Mammary epithelial cell (primary cell): ENCODE measurements at regions not wholly inside any gene's neighbourhood (a gene's known extent, or its start where the extent isn't known, plus 50 kb on each side); places are given as distances from the start of the nearest gene placed in this dataset.

Source experiments
- EZH2 ChIP-seq: IDR thresholded peaks from 2 replicates; pipeline ENCODE4 v1.6.1; 2012; ENCODE audit warnings: low read length, inconsistent platforms, borderline replicate concordance
- TF ChIP-seq, protein P1 (sequence below), 2 donors: IDR thresholded peaks in 1 of 2; conservative IDR thresholded peaks in 1 of 2; 2 replicates each; pipeline ENCODE4 v1.5.1; 2011 to 2012; ENCODE audit warnings: inconsistent platforms in 2 of 2, low read length in 2 of 2, mild to moderate bottlenecking in 2 of 2, control low read depth in 1 of 2, low read depth in 1 of 2; ENCODE audit not compliant: insufficient read depth in 1 of 2; ENCODE audit errors: extremely low read depth in 1 of 2

DNA sequence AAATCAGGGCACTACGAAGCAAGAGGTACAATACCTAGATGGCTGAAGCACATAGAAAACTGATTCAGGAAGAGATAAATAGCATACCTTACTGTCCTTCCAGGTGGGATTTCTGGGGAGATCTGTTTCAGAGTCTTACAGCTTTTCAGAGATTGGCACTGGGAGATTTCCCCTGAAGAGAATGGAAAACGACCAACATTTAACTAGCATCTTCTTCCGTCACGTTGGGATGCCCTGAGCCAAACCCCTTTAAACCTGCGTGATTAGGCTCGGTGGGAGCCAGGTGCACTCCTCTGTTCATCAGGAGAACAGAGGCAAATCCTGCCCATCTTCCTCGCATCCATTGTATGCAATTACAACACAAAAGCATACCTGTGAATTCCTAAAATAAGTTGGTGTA lies 614.5 kb downstream of the HDGFL1 start:
- TF ChIP-seq, protein P1, sequence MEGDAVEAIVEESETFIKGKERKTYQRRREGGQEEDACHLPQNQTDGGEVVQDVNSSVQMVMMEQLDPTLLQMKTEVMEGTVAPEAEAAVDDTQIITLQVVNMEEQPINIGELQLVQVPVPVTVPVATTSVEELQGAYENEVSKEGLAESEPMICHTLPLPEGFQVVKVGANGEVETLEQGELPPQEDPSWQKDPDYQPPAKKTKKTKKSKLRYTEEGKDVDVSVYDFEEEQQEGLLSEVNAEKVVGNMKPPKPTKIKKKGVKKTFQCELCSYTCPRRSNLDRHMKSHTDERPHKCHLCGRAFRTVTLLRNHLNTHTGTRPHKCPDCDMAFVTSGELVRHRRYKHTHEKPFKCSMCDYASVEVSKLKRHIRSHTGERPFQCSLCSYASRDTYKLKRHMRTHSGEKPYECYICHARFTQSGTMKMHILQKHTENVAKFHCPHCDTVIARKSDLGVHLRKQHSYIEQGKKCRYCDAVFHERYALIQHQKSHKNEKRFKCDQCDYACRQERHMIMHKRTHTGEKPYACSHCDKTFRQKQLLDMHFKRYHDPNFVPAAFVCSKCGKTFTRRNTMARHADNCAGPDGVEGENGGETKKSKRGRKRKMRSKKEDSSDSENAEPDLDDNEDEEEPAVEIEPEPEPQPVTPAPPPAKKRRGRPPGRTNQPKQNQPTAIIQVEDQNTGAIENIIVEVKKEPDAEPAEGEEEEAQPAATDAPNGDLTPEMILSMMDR (conservative IDR thresholded peaks at IDR 0.05 in 1 of 2, IDR thresholded peaks at IDR 0.05 in 1 of 2; ENCODE audit: extremely low read depth in 1 of 2, insufficient read depth in 1 of 2, low read depth in 1 of 2, low read length in 2 of 2): no peak
- no peak for TF ChIP-seq EZH2
